Stimulated activated CD8-positive, alpha-beta memory T cell treated with anti-CD3 and anti-CD28 coated beads, Interleukin-2, amount 100 ng/mL, for 1 hour (primary cell): ENCODE measurements at regions not wholly inside any gene's neighbourhood (a gene's known extent, or its start where the extent isn't known, plus 50 kb on each side); places are given as distances from the start of the nearest gene placed in this dataset.
A peak's percentile ranks its signal among the peaks of the same experiment; 100 is the strongest.

Source experiments
- DNase-seq, 2 donors: peaks; one replicate each; pipeline ENCODE4 v3.0.0-alpha.2; 2020; ENCODE audit warnings: low read depth in 2 of 2

DNA sequence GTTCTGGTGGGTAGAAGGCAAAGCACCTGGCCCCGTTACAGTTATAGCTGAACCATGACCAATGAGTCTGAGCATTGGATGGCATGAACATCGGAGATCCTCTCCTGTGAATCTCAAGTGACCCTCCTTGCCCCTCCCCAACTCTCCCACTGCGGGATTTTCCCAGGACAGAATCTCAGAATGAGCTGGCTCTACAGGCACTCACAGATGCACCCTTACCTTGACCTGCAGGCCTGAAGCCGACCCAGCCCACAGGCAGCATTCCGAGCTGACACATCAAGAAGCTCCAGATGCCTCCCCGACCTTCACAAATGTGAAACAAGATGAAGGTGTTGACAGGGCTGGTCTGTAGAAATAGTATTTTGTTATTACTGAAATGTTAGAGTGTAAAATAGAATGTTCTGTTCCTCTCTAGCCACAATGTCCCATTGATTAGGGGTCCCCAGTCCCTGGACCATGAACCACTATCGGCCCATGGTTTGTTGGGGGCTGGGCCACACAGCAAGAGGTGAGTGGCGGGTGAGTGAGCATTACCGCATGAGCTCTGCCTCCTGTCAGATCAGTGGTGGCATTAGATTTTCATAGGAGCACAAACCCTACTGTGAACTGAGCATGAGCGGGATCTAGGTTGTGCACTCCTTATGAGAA is 263.4 kb downstream of the AUH start:
- no peak for DNase-seq

- DNase-seq = no peak
Observed at GRCh38 chr9:91099436-91099835, 262.3 kb downstream of the AUH start.

DNA sequence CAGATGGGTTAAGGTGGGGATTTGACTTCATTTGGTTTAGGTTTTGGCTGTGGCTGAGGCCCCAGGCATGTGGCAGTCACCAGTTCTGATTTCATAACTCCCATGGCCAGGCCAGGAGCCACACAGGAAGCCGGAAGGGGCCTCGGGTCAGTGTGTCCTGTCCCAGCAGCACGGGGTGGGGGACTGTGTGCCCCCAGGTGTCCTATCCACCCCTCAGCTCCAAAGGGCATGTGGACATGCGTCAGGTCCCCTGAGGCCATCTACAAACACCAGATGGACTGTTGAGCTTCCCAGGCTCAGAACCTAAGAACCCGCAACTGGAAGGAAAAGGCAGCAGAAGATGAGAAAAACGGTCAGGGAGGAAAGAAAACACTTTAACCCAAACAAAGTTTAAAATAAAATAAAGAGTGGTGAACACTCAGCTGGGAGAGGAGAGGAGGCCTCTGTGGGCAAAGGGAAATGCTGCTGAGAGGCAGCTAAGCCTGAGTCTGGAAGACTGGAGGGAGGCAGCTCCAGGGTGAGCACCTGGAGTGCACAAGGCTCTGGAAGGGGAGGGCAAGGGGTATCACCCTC is 260.8 kb downstream of the AUH start:
- no peak for DNase-seq

GRCh38 chr9:91101611-91102168 is 260.0 kb downstream of the AUH start:
- DNase-seq = peak; percentile 37 to 46

- DNase-seq = no peak
Observed at GRCh38 chr9:91102269-91102668, 259.4 kb downstream of the AUH start.

GRCh38 chr9:91103931-91104330 is 257.8 kb downstream of the AUH start:
- DNase-seq = no peak

DNA sequence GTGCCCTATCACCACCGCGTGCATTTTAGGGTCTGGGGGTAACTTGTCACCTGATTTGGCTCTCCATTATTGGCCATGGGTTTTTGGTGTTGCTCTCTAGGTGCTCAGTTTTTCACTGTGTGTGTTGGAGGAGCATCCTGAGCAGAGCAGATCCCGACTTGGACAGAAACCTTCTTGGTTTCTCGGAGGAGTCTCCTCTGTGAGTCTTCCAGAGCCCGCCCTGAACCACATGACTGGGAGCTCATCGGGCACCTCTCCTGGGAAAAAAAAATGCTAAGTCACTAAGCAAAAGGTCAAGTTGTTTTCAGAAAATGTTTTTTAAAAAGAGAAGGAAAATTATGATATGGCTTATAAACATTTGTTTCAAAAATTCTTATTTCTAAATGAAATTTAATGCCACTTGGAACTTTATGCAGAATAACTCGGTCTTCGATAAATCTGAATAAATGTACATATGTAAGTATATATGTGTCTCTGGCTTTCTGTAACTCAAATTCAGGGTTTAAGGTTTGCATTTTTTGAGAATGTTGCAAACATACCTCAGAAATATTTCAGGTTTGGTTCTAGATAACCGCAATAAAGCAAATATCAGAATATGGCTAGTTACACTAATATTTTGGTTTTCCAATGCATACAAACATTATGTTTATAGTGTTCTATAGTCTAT is 255.2 kb downstream of the AUH start:
- DNase-seq = no peak

DNA sequence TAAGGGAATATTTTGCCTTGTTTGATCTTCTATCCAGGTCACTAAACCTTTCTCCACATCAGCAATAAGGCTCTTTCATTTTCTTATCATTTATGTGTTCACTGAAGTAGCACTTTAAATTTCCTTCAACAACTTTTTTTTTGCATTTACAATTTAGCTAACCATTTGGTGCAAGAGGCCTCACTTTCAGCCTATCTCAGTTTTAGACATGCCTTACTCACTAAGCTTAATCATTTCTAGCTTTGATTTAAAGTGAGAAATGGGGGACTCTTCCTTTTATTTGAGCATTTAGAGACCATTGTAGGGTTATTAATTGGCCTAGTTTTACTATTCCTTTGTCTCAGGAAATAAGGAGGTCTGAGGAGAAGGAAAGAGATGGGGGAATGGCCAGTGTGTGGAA is 250.5 kb downstream of the AUH start:
- no peak for DNase-seq

- DNase-seq = no peak
Observed at GRCh38 chr9:91111876-91112275, 249.8 kb downstream of the AUH start.

DNA sequence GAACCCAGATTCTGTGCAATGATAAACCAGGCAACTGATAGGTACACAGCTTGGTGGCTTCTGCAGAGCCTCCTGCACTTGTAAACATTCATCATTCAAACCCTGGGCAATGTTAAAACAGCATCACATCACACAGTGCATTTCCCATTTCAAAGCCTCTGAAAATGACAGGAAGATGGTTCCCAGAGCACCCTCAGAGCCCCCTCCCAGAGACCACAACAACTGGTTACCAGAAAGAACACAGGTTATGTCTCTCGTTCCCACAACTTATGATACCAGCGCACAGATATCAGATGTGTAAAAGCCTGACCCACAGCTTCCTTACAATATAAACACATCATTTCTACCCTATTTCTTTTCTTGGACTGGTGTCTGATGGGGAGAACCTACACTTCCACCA is 248.7 kb downstream of the AUH start:
- DNase-seq = no peak

DNA sequence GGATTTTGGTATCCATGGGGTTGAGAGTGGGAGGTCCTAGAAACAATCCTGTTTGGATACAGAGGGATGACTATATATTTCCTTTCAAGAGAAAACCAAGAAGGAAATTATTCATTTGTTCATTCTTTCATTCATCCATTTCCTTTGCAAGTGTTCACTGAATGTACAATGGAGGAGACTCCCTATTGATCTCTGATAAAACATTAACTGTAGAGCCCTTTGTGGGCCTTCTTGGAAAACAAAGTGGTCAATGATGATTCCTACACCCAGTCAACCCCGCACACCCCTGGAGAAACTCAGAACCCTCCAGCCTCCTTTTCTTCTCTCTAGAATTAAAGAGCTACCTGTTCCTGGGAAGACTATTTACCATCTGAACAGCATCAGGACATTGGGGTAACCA is 247.3 kb downstream of the AUH start:
- no peak for DNase-seq

DNA sequence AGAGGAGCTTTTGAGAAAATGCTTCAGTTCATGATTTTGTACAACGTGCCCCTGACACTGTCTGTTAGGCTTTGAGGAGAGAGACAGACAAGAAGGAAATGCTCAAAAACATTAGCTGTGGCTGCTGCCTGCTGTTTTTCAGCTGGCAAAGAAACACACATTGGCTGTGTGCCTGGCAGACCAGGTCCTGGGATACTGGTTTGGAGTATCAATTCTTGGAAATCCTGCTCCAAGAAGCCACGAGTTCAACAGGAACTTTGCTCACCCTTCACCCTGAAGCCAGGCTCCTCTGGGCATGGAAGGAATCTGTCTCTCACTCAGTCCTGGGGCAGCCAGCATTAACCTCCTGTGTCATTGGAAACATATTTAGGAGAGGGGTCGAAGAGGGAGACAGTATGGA is 245.5 kb downstream of the AUH start:
- no peak for DNase-seq

- DNase-seq = no peak
Observed at GRCh38 chr9:91116711-91117110, 245.0 kb downstream of the AUH start.

DNA sequence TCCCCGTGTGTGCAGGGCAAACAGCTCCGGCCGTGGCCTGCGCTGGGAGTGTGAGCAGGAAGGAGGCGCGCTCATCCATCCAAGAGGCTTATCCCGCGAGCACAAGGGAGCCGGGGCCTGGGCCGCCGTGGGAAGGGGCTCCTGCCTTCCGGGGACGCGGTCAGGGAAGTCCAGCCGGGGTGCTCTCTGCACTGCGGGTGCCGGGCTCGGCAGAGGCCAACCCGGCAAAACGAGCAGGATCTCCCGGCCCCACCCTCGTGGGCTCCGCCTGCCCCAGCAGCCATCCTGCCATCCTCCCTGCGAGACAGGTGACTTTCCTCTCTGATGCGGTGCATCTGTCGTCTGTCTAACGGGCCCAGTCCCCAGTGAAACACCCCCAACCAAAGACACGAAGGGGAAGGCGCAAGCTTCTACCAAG is 244.2 kb downstream of the AUH start:
- no peak for DNase-seq

- DNase-seq = no peak
Observed at GRCh38 chr9:91117959-91118703, 243.6 kb downstream of the AUH start.

DNA sequence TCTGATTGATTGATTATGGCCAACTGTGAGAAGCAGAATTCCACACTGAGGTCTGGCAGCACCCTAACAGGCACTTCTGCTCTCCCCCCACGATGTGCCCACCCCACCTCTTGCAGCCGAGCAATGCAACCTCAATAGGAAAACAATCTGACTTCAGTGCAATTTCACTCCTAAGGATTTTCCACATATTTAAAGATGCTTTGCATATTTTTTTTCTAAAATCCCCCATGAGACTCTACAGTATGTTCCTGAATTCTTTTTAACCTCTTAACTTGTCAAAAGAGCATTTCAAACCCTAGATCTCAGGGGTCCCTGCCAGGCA is 243.1 kb downstream of the AUH start:
- DNase-seq = no peak

- no peak for DNase-seq
Observed at GRCh38 chr9:91119142-91119541, 242.6 kb downstream of the AUH start.

DNA sequence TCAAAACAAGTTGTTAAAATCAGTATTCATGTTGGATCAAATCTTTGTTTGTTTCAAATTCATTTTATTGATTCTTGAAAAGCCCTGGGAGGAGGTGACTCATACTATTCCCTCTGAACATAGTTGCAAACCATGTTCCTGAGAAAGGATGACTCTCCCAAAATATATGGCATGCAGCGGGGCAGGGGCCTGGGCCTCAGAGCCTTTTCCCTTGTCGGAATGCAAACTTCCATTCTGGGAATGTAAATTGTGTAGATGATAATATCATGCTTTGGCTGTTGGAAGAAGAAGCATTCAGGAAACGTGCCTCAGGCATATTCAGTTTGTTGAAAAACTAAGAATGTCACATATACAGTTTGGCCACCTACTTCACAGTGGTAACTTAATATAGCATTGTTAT is 242.0 kb downstream of the AUH start:
- no peak for DNase-seq

GRCh38 chr9:91120200-91120599 is 241.5 kb downstream of the AUH start:
- DNase-seq = no peak

GRCh38 chr9:91122755-91123154 is 239.0 kb downstream of the AUH start:
- DNase-seq = no peak

DNA sequence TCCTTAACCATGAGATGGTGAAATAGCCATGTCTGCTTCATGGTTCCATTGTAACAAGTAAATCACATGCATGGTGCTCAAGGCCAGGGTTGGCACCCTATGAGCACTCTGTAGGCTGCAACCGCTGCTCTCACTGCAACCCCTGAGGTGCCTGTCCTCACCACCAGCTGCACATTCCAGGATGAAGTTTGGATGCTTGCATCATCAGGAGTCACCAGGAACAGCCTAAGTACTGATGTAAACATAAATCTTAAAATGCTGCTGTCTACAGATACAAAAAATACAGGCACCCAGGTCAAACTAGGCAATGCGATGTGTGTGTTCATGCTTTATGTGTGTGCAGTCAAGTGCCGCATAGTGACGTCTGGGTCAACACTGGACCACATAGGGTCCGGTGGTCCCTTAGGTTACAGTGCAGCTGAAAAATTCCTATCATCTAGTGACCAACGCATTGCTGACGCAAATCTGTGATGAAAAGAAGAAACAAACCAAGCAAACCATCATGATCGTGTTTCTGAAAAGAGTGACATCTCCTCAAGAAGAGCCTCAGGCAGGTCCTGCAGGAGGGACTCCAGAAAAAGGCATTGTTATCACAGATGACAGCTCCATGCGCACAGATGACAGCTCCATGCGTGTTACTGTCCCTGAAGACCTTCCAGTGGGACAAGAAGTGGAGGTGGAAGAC is 234.8 kb downstream of the AUH start:
- no peak for DNase-seq

GRCh38 chr9:91127653-91128052 is 234.1 kb downstream of the AUH start:
- DNase-seq = no peak
